Fibroblast of gingiva (primary cell): ENCODE measurements at regions not wholly inside any gene's neighbourhood (a gene's known extent, or its start where the extent isn't known, plus 50 kb on each side); places are given as distances from the start of the nearest gene placed in this dataset.

Experiments used
- DNase-seq: peaks from one replicate; pipeline ENCODE4 v3.0.0-alpha.2; 2011; ENCODE audit warnings: low read depth

DNA sequence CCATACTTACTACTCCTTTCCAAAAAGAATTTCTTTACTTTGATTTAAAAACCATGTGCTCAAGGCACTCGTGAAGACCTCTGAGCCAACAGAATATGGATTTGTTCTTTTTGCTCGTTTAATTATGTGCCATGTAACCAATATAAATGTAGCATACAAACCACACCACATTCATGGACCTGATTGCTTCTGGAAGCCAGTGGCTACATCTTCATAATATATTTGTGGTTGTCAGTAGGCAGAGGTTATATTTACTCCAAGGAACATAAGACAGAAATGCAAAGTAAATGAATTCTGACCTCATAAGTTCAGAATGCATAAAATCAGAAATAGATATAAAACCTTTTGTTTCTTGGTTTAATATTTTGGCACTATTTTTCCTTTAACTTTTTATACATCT lies 373.0 kb downstream of the HDGFL1 start:
- no peak for DNase-seq

DNA sequence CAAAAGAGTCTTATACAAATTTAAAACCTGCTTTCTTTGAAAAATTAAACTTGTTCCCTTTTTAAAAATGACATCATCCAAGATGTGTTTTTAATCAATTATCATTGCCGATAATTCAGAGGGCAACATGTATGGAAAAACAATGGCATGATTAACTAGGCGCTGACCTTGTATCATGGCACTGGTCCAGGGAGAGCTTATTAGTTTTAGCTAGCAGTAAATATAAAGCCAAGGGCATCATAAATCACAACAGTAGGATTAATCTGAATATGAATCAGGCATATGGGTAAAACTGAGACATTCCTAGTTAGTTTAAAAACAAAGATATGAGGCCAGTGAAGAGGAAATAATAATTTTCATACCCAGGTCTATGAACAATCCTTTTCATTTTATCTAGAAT lies 374.0 kb downstream of the HDGFL1 start:
- DNase-seq = no peak

DNA sequence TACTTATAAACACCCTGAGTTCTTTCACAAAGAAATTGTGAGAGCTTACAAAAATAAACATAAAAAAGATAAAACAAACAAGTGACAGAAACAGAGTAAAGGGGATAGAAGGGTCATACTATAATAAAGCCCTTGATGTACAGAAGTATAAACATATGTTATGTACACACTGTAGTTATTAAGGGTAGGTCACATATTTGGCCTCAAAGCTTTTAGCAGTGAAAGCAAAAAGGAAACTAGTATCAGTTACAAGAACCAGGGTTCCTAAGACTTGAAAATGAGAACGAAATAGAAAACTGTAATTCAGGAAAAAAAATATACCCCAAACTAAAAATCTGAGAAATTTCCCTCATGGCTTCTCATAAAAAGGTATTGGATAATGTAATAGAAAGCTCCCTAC lies 380.6 kb downstream of the HDGFL1 start:
- no peak for DNase-seq

DNA sequence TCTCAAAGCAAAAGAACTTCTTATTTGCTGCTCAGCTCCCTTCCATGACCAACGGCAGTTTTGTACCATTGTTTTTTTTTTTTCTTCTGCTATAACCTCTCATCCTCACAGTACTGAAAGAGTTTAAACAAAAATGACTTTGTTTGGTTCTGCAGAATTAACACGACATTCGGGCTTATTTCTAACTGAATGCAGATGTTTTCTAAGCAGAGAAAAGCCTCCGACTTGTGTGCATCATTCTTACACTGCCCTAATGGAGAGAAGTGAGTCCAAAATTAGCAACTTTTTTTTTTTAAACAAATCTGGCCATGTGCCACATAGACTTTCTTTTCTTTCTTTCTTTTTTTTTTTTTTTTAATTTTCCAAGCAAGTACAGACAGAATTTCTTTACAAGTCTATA lies 382.7 kb downstream of the HDGFL1 start:
- DNase-seq = peak; percentile 19

DNA sequence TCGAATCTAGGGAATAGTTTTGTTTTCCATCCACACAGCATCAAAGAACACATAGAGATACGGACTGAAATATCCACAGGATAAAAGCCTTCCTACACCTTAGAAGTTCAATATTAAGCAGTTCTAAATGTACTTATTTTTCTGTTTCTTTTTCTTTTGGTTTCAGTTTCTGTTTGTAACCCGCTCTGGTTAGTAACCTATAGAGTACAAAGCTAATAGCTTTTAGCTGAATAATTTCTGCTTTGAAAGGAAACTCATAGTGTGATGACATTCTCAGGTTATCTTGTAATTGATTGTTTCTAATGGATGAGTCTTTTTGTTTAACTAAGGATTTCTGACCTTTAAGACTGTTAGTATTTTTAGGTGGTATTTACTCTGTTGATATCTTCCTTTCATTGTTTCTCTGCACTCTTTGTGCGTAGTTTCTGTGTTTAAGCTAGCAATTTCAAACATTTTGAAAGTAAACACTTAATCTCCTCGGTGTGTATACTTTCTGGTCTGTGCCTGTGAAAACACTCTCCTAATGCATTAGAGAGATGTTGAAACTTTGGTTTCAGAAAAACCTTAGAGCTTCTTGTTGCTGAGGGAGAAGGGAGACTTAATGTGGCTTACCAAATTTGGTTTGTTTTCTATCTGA lies 385.5 kb downstream of the HDGFL1 start:
- DNase-seq = peak; percentile 12

DNA sequence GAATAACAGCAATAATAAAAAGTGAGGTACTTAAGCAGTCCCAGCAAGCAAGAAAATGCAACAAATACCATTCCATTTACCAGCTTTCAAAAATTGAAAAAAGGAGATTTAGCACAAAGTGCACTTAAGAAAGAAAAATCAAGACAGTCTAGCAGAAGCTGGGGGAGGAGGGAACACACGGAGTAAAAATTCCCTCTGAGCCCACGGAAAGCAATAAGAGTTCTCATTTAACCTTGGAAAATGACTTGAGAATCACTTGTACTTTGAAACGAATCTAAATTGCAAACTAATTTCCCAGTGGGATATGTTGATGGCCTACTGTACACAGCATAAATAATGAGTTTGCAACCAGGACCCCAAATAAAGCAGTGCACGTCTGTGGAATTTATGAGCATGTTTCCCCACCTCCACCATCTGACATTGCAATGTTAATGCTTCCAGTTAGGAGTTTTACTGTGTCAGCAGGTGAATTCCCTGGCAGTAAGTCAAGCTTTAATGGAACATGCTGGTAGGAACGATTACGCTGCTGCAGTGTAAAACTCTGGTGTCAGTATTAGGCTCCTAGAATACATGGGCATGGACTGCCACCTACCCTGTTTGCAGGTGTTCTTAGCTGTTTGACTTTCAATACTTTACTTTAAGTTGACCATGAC lies 386.8 kb downstream of the HDGFL1 start:
- DNase-seq = no peak

DNA sequence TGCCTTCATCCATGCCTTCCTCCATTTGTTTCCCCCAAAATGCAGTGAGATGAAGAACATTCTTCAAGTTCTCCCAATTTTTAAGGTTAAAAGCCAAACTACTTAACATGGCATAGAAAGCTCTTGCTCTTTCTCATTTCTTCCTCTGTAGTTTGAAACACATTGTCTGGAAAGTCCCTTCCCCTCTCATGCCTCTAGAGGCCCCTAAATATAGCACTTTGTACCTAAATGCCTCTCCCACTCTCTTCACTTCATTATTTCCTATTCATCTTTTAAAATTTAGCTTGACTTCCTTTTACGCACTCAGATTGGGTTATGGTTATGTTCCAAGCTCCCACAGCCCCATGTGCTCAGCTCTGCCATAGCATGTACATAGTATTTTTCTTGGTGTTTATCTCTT lies 389.3 kb downstream of the HDGFL1 start:
- no peak for DNase-seq

DNA sequence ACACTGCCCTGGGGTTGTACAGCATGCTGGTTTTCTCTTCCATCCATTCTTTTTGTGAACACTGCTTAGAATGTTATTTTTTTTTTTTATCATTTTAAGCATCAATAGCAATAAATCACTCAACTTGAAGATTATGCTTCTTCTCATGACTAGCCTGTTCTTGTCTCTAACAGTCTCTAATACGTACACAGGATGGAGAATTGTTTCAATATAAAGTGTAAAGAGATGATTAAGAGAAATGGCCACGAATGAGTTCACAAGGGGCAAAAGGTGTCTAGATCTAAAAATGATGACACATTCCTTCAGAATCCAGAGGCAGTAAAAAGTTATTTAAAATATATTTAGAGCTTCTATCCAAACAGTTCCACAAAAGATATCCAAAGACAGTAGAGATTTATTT lies 390.2 kb downstream of the HDGFL1 start:
- no peak for DNase-seq

DNA sequence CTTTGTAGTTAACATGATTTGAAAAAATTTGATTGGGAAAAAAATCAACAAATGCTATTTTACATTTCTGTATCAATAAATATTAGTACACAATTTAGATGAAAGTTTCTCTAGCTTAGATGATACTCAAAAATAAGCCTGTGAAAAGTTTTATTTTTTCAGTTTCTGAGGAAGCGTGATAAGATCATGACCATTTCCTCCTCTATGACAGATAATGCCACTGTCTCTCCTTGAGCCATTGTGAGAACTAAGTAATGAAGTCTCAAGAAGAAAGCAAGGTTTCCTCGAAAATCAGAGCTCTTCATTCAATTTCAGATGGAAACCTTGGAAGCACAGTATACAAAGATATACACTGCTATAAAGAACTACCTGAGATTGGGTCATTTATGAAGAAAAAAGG lies 395.0 kb downstream of the HDGFL1 start:
- no peak for DNase-seq

DNA sequence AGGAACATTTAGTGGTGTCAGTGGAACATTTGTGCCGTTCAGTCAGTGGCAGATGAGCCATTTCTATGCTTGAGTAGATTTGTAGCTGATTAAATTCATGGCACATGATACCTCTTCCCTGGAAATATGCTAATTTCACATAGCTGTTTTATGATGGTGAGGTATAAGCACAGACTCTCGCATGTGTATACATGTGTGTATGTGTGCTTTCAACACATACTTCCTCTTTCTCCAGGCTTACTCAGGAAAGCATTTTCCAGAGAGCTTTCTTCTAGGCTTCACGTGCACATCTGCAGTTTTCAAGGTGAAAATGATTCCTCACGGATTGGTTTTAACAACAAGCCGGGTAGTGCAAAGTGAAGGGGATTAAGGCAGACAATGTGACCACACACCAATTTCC lies 396.5 kb downstream of the HDGFL1 start:
- DNase-seq = no peak

DNA sequence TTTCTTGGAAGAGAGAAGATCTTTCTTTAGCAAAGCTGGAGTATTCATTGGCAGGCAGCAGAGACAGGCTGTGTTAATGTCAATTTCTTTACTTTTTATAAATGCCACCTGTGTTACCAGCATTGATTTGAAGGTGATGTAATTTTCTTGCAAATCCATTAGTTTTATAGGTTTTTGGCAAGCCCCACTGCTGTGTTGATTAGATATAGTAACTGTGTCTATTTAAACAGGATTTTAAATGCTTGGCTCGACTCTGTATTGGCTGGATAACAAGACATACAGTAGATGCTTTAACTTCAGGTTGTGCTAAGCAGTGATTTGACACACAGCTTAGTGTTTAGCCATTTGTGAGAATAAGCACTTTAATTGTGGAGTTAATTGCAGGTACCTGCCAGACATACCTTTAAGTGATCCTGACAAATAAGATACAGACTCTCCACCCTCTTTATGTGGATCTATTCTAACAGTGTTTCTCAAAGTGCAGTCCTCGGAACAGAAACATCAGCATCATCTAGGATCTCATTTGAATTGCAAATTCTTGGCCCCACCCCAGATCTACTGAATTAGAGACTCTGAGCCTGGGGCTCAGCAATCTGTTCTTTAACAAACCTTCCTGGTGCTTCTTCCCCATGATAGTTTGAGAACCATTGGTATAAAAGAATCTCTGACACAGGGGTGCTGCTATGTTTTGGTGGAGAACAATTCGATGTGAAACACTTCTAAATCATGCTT lies 397.5 kb downstream of the HDGFL1 start:
- no peak for DNase-seq

DNA sequence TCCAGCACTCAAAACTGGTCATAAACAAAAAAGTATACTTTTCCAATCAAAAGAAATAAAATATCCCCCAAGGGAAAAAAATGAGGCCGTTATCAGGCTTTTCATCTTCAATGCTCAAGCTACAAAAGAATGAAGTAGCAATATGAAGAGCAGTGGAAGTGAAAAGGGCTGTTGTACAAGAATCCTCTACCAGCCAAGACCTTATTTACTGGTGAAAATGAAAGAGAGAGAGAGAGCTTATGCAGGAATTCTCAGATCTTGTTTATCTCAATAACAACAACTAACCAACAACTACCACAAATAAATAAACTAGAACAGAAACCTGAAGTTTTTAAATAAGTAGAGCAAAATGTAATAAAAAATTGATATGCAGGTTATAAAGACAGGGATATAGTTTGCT lies 400.6 kb downstream of the HDGFL1 start:
- DNase-seq = no peak

DNA sequence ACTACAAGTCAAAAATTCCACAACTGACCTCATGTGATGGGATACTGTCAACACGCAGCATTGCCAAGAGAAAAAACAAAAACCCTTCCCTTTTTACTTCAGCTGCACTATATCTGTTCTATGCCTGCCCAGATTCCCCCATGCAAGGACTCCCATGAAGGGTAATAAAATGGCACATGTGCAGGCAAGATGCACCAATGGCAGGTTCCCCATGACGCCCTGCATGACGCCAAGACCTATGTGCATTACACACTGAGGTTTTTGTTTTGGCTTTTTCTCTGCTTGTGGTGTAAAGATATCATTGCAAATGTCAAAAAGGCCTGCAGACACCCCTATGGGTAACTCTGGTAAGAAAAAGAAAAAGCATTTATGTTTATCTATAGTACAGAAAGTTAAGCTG lies 403.4 kb downstream of the HDGFL1 start:
- no peak for DNase-seq

DNA sequence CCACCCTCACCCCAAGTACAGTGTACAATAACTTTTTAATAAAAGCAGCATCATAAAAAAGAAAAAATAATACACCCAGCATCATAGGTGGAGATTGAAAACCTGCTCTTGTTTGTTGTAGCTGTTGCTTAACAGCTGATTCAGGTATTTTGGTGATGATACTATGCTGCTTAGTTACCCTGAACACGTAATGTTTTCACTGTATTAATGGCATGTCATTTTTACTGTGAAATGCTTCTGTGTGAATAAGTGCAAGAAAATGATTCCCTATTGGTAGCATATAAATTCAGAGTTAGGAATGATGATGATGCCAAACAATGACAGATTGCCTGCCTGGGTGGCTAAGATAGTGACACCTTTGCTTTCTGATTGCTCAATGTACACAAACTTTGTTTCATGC lies 405.7 kb downstream of the HDGFL1 start:
- DNase-seq = no peak

DNA sequence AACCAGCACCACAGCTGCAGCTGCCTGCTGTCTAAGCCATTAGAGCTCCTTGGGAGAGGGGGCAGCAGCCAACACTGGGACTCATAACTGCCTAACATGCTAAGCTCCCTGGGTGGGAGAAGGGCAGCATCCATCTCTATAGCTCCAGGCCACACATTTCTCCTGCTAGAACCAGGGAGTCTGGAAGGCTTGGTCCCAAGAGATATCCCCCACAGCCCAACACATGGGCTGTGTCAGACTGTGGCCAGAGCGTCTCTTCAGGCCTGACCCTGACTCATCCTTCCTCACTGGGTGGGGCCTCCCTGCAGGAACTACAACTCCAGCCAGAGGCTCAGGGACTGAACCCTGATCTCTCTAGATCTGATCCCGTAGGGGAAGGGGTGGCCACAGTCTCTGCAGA lies 411.1 kb downstream of the HDGFL1 start:
- DNase-seq = peak; percentile 6

DNA sequence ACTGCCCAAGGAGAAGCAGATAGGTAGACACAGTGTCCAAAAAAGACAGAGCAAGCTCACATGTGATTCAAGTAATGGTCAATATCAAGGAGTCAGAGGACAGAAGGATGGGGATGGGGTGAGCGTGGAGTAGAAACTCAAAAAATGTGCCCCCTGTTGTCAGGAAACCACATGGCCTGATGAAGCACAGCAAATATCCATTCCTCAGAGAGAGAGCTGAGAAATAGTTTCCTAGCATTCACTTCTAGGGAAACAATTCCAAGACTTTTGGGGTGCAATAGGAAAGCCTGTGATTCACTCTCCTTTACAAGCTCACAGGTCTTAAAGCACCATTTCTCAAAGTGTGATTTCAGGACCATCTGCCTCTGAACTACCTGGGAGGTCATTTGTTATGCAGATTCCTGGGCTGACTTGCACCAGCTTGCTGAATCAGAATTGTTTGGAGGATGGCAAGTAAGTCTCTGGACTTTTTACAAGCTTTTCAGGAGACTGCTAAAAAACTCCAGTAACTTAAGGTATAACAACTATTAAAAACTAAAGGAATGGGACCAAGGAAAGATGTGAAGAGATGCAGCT lies 432.8 kb downstream of the HDGFL1 start:
- DNase-seq = no peak

DNA sequence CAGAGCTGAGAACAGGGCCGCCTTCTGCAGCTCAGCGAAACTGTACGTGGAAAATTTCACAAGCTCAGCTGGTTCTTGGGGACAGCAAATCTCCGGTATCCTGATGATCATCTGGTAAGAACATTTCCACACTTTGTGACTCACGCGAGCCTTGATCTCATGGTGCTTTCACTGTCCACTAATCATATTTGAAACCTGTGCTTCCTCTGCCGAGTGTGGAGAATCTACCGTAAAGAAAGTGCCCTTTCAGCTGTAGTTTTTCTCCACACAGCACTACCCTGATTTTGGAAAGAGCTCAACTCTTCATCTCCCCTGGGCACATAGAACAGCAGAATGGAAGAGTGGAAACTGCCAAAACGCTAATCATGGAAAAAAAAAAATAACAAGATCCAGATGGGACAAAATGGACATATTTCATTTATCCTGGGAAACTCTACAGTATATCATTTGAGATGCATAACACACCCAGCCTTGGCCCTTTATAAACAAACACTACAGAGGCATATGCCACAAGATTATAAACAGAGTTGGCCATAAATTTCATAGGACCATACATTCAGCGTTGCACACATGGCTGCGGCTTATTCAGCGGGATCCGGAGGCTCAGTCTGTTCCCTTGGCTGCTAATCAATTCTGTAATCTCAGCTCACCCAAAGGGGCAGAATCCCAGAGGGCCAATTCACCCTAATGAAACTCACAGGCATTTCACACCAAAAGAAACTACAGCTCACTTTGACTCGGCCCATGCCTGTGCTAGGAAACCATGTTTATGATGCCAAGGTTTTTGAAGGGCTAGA lies 434.5 kb downstream of the HDGFL1 start:
- DNase-seq = peak; percentile 99

DNA sequence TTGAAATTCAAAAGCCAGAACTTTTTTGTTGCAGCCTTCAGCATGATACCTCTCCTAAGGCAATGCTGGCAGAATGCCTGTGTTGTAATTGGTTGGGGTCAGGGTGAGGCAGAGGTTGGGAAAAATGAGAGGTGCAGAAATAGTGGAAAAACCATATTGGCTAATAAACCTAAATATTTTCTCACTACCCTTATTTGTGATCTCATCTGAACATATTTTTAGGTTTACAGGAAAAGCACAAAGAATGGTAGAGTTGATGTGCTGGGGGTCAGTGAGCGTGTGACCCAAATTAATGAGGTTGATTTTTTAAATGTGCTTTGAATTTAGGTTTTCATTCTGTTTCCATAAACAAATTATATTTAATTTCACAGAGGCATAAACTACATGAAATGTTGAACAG lies 437.3 kb downstream of the HDGFL1 start:
- DNase-seq = peak; percentile 87

DNA sequence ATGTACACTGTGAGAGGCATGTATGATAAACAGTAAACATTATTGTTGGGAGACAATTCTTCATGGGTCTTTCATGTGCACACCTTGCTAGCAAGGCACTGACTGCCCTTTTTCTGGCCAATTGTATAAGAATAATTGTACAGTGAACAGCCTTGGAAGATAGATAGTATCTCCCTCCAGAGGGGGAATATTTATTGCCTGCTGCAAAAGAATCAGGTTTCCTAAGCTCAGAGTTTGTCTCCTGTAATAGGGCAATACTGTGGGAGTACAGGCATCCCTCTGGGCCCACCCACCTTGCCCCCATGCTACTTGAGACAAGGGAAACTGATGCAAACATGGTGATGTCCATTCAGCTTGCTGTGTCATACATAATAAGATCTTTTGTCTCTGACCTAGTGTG lies 442.2 kb downstream of the HDGFL1 start:
- no peak for DNase-seq

DNA sequence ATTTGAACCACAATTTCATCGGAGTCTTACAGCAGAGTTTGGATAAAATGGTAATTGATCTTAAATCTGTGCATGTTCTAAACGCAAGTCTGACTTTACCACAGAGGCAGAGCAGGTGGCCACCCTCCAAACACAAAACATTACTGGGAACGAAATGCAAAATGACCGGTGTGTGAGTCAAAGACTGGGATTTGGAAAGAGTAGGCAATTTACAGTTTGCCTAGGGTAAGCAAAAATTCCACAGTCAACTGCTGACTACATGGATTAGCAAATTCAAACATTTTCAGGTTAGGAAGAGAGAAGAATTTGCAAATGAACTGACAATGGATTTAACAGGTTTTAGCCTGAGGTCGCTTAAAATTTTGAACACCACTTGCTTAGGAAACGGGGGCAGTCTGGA lies 444.4 kb downstream of the HDGFL1 start:
- peak; percentile 57 for DNase-seq

DNA sequence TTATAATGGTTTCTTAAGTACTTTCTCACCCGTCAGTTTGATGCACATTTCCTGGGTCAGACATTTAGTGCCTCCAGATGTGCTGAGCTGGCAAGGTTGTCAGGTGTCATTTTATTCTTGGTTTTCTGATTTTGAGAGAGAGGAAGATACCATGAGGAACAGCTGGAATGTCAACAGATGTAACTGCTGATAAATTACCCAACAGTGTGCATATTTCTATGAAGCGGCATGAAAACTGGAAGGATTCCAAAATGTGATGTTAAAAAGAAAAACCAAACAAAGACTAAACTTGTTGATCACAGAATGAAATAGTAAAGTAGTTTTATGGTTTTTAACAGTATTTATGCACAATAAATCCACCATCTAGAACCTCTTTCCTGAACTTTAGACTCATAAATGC lies 447.3 kb downstream of the HDGFL1 start:
- DNase-seq = peak; percentile 72

DNA sequence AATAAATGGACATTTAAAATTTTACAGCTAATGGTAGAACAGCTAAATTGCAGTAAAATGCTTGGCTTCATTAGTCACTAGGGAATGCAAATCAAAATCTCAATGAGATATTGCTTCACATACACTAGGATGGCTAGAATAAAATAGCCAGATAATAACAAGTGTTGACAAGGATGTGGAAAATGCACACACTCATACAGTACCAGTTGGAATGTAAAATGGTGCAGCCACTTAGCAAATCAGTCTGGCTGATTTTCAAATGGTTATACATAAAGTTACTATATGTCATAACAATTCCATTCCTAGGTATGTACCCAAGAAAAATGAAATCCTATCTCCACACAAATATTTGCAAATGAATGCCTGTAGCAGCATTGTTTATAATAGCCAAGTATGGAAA lies 452.1 kb downstream of the HDGFL1 start:
- DNase-seq = no peak
